GM19240 (cell line): ENCODE measurements at regions not wholly inside any gene's neighbourhood (a gene's known extent, or its start where the extent isn't known, plus 50 kb on each side); places are given as distances from the start of the nearest gene placed in this dataset.
A peak's percentile ranks its signal among the peaks of the same experiment; 100 is the strongest.
"Not testable (repeated sequence)": the region's sequence is repeated elsewhere in the genome, so short reads cannot be mapped to it uniquely, and the experiment has no call there.

Experiments
- DNase-seq: peaks from one replicate; pipeline ENCODE4 v3.0.0; 2011; ENCODE audit warnings: low spot score; ENCODE audit not compliant: insufficient read length

DNA sequence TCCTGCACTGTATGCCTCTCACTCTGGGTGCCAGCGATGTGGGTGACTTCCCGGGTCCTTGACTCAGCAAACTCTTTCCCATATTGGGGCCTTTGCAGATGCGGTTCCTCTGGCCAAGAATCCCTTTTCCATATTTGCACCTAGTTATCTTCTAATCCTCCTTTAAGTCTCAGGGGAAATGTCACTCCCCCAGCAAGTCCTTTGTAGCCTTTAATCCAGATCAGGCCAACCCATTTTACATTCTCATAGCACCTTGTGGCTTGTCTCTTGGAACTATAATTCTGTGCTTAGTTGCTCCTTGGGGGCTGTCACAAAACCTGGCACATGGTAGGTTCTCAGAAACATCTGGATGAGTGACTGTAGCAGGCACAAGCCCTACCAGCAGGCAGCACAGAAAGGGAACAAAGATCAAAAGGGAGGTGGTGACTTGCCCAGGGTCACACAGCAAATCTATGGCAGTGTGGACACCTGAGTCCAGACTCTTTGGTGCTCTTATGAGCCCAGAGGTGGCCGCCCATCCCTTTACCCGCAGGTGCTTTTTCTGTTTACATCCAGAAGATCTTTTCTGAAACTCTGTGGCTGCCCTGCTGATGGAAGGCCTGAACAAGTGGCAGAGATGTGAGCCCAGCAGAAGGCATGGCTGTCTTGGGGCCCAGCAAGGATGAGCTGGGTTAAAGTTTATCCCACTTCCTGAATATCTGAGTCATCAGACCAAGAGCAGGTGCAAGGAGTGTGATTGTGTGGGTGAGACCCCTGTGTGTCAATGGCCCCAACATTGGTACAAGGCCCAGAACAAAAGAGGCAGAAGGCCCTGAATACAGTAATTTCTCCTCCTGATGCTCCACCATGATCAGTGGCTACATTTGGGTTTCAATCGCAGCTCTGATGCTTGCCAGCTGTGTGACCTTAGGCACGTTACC, 78.6 kb upstream of the GRK3 start:
- no peak for DNase-seq

GRCh38 chr22:25487508-25487907, 77.0 kb upstream of the GRK3 start:
- no peak for DNase-seq

DNA sequence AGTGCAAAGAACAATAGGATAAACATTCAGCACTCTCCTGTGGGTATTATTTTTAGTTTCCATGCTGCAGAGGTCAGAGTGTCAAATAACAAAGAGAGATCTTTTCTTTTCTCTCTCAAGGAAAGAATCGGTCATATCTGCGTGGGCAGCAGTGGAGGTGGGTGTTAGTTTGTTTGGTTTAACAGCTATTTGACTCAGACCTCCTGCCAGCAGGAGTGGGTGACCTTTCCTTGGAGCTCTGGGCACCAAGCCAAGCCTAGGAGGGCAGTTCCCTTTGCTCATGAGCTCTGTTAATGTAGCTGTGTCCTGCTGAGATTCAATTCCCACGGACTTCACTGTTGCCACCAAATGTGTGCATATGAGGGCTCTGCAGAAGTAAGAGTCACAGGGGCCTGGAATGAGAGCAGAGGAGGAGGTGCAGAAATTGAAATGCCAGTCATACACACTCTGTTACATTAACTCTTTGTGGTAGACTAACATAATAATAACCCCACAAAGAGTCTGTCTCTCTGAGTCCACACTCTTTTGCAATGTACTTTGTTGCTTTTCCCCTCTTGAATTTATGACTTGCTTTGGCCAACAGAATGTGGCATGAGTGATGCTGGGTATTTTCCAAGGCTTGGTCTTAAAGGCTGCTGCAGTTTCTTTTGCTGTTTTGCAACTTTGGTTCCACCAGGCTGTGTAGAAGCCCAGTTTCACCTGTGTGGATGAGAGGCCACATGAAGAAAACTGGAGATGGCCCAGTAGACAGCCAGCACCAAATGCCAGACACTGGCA, 76.0 kb upstream of the GRK3 start:
- DNase-seq: no peak

DNA sequence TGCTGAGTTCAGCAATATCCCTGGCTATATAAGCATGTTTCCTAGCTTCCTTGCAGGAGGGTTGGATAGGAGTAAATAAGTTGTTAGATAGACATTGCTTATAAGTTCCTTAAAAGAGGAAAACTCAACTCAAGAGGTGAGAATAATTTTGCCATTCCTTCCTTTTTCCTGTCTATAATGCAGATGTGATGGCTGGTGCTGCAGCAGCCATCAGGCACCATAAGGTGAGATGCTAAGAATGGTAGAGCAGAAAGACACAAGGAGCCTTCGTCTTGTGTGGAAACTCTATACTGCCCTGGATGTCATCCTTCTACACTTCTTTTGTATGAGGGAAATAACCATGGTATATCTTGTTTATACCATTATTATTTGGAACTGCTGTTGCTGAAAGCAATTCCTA, 74.5 kb upstream of the GRK3 start:
- no peak for DNase-seq

- DNase-seq: no peak
Measured at GRCh38 chr22:25490896-25491295, 73.6 kb upstream of the GRK3 start.

DNA sequence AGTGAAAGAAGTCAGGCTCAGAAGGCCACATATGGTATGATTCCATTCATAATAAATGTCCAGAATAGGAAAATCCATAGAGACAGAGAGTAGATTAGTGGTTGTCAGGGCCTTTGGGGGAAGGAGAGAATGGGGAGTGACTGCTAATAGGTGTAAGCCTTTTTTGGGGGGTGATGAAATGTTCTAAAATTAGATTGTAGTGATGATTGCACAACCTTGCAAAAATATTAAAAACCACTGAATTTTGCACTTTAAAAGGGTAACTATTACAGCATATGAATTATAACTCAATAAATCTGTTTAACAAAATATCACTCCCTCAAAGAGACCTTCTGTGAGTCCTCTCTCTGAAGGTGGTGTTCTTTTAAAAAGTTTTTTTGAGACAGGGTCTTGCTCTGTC, 72.3 kb upstream of the GRK3 start:
- DNase-seq: no peak

DNA sequence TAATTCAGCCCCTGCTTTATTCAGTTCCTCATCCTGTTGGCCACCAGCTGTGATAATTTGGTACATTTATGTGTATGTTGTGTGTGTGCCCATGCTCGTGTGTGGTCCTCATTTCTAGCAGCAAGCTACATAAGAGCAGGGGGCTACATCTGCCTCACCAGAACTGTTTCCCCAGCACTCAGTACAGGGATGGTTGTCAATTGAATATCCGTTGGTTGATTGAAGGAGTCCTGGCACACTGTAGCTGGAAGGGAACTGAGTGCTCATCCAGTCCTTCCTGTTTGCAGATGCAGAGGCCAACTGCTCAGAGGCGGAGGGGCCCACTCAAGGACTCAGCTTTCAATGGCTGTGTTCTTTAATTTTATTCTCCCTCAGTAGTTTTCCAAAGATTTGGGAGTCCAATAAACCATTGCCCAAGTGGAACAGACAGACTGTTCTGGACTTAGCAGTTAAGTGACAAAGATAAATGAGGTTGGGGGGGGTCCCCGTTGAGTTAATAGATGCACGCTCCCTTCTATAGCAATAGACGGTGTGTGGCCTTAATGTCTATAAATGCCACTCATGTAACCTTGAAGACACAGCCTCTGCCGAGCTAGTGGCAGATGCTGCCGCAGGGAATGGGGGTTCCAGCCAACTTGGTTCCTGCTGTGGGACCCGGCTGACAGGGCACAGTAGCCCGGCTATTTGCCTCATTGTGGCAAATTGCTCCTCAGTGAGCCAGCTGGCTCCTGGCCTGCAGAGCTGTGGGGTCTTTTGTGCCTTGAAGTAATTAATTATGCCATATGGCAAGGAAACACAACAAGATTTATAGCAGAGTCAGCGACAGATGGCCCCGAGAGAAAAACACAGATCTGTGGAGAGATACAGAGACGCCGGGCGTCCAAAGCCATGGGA, 71.4 kb upstream of the GRK3 start:
- no peak for DNase-seq

DNA sequence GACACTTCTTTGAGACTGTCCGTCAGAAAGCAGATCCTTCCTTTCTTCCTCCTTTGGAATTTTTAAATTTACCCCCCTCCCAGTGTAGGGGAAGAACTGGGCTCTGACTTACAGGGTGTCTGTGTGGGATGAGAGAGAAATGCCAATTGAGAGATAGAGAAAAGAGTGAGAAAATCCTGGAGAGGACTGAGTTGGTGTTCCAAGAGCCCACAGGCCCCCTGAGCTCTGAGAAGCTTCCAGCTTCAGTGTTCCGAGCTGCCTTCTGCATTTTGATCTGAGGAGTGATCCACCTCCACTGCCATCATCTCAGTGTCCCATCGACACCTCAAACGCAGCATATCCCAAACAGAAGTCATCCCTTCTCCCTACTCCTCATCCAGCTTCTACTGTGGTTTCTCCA, 70.7 kb upstream of the GRK3 start:
- DNase-seq: no peak

DNA sequence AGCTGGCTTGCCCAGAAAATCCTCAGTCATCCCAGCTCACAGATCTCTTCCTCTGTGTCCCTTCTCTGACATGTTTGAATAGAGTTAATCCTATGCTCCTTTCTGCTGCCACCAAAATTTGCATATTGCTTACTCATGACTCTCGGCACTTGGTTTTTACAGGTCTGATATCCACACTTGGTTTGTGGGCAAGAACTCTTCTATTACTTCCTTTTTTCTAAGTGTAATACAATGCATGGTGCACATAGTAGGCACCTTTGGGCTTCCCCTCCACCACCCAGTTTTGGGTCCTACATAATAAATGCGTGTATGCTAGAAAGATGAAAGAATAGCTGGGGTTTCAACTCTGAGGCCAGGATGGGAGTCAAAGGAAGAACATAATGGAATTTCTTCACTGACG, 69.7 kb upstream of the GRK3 start:
- DNase-seq: peak; percentile 37

DNA sequence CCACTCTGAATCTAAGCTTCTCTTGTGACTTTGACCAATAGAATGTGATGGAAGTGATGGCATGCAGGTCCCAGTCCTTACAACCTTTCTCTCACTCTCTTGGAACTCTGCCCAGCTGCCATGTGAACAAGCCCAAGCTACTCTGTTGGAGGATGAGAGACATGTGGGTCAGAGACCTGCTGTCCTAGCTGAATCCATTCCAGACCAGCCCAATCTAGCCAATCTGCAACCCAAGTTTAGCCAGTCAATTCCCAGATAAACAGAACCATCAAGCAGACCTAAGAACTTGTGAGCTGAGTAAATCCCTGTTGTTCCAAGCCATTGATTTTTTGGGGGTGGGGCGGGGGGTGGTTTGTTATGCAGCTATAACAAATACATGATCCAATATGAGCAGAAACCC, 69.2 kb upstream of the GRK3 start:
- no peak for DNase-seq

GRCh38 chr22:25496396-25497064, 67.9 kb upstream of the GRK3 start:
- DNase-seq: no peak

GRCh38 chr22:25497181-25497641, 67.3 kb upstream of the GRK3 start:
- no peak for DNase-seq

DNA sequence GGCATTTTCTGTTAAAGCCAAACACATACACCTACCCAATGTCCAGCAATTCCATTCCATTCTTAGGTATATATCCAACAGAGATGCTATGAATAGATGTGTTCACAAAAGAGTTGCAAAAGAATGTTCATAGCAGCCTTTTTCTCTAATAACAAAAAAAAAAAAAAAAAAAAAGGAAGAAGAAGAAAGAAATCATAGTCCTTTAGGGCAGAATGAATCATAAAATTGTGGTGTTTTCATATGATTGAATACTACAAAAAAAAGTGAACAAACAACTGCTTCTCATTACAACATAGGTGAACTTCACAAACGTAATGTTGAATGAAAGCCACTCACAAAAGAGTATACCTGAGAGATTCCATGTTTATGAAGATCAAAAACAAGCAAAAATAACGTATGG, 66.8 kb upstream of the GRK3 start:
- DNase-seq: no peak

GRCh38 chr22:25500671-25501070, 63.8 kb upstream of the GRK3 start:
- DNase-seq: not testable (repeated sequence)

GRCh38 chr22:25504017-25504416, 60.5 kb upstream of the GRK3 start:
- DNase-seq: not testable (repeated sequence)

GRCh38 chr22:25508161-25508560, 56.3 kb upstream of the GRK3 start:
- DNase-seq: no peak

GRCh38 chr22:25508761-25509321, 55.6 kb upstream of the GRK3 start:
- no peak for DNase-seq

DNA sequence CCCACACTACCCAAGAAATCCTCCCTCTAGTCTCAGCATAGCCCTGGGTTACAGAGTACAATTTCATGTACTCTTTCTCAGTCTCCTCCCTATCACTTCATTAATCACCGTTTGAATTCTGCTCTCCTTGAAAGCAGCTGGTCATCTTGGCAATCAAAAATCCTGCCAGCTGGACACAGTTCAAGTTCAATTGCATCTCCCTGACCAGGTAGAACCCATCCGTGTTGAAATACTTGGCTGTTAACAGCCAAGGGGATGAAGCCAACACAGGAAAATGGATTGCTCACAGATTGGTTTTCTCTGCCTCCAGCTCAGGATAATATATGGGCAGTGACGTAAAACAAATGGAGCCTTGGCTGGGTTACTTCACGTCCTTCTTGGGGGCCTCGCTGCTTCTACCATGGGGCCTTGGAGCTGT, 55.1 kb upstream of the GRK3 start:
- no peak for DNase-seq

DNA sequence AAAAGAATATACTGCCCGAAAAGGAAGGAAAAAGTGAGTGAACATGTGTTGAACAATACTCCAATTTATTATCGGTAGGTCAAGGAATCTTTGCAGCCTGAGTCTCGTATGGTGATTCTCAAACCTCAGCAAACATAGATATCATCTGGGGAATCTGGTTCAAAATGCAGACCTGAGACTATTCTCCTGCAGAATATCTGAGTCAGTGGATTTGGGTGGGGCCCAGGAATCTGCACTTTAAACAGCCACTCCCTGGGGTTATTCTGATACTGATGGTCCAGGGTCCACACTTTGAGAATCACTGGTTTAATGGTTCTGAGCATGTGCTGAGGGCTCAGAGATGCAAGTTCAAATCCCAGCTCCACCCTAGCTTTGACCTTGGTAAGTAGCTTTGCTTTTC, 53.6 kb upstream of the GRK3 start:
- DNase-seq: no peak

- DNase-seq: no peak
Measured at GRCh38 chr22:25511725-25512124, 52.8 kb upstream of the GRK3 start.
